ENCODE measurements at regions not wholly inside any gene's neighbourhood (a gene's known extent, or its start where the extent isn't known, plus 50 kb on each side); places are given as distances from the start of the nearest gene placed in this dataset.

DNA sequence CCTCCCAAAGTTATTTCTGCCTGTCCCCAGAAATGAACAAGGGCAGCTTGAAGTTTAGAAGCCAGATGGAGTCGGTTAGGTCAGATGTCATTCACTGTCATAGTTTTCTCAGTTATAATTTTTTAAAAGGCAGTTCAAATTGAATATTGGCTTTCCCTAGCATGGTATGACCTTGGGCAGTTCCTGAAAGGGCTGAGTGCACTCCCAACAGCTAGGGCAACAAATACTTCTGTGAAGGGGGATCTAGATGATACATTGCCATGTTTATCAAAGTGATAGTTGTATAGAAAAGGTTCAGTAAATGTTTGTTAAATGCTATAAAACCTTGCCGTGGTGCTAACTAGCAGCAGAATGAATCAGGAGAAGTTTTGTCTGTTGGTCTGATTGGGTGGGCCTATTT is 938.1 kb upstream of the GRIA3 start:
- in situ Hi-C loops (cut with MboI): no loop called here
- no peak for FAIRE-seq

DNA sequence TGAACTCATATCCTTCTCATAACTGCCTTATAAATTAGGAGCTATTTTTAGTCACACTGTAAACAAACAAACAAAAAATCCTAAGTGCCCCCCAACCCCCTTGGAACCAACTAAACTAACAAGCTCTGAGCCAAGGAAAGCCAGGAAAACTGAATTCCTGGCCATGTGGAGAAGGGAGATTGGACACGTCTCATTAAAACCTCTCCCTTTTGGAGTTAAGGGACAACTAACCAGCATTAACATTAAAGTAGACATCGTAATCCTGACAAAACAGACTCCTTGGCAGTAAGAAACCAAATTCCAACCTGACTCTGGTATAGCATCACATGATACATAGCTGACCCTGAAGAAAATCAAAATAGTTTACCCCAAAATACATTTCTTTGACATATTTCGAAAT is 937.1 kb upstream of the GRIA3 start:
- H3K4me2 ChIP-seq (ENCODE audit: control insufficient read depth, insufficient read depth): no peak overlapping the region
- WGBS (ENCODE audit: insufficient coverage, insufficient replicate concordance, low lambda C conversion rate, missing lambda C conversion rate): 0% methylated on average over 3 of the region's 3 CpGs
- CTCF ChIA-PET: interaction anchor here (1.3 kb wide), 1 partner anchor 12 kb away, joined by 3 read pairs; no protein-coding TSS in a partner anchor
- in situ Hi-C loops (cut with MboI): no loop called here
- no peaks in the 10 kb centered on the region for H3K4me1 ChIP-seq (ENCODE audit: control insufficient read depth, insufficient read depth, low read length)
- H3K9ac ChIP-seq (ENCODE audit: control insufficient read depth, insufficient read depth, low read length): no peak overlapping the region
- no peaks in the 10 kb centered on the region for H3K36me3 ChIP-seq (ENCODE audit: control insufficient read depth in 2 of 2, insufficient read depth in 2 of 2, low read length in 1 of 2)
- no peak overlapping the region for H3K4me3 ChIP-seq
- no TSS peak for BruUV-seq (replicated peaks)
- no peaks in the 10 kb centered on the region for H3K27me3 ChIP-seq (replicated peaks in 1 of 2; ENCODE audit: control insufficient read depth in 2 of 2, insufficient read depth in 2 of 2, low read length in 1 of 2)
- H3K9me3 ChIP-seq (replicated peaks; ENCODE audit: control insufficient read depth, insufficient read depth, low read length): no peaks in the 10 kb centered on the region
- SMC1A ChIA-PET (ENCODE audit: uncharacterized antibody, unreplicated experiment): no interaction called here
- no peak overlapping the region for H3K27ac ChIP-seq (ENCODE audit: control insufficient read depth, insufficient read depth)
- DNase-seq (ENCODE audit: low read depth, low spot score): no peak
- FAIRE-seq: no peak
- RAD21 ChIA-PET (ENCODE audit: unreplicated experiment): no interaction called here
- POLR2A ChIA-PET: no interaction called here
- H4K20me1 ChIP-seq (ENCODE audit: control insufficient read depth, insufficient read depth): no peaks in the 10 kb centered on the region
- no peaks in the 10 kb centered on the region for H3K79me2 ChIP-seq (ENCODE audit: control insufficient read depth, insufficient read depth, low read length)
- no peak overlapping the region for H2AFZ ChIP-seq (ENCODE audit: control insufficient read depth, low read depth, low read length)
- intact Hi-C loops (cut with micrococcal nuclease; ENCODE audit: unreplicated experiment): no loop called here
- ATAC-seq: no peak
- TF ChIP-seq CBX5 (IDR thresholded peaks at IDR 0.05; ENCODE audit: low read depth) (no peak), NFXL1 (IDR thresholded peaks at IDR 0.05; ENCODE audit: borderline replicate concordance) (no peak), MXI1 (IDR thresholded peaks at IDR 0.05; ENCODE audit: low read depth, low read length) (no peak)

More for the DNA sequence above, 938.1 kb upstream of the GRIA3 start:
- no peaks in the 10 kb centered on the region for H3K9me3 ChIP-seq (replicated peaks; ENCODE audit: control insufficient read depth, insufficient read depth, low read length)
- H3K4me1 ChIP-seq (ENCODE audit: control insufficient read depth, insufficient read depth, low read length): no peaks in the 10 kb centered on the region
- RAD21 ChIA-PET (ENCODE audit: unreplicated experiment): no interaction called here
- no peak overlapping the region for H3K4me2 ChIP-seq (ENCODE audit: control insufficient read depth, insufficient read depth)
- TF ChIP-seq CREM (IDR thresholded peaks at IDR 0.05; ENCODE audit: low read depth) (no peak), TCF3 (IDR thresholded peaks at IDR 0.05; ENCODE audit: borderline replicate concordance, insufficient read depth, low read depth, low read length) (no peak)
- TF ChIP-seq, protein P1, sequence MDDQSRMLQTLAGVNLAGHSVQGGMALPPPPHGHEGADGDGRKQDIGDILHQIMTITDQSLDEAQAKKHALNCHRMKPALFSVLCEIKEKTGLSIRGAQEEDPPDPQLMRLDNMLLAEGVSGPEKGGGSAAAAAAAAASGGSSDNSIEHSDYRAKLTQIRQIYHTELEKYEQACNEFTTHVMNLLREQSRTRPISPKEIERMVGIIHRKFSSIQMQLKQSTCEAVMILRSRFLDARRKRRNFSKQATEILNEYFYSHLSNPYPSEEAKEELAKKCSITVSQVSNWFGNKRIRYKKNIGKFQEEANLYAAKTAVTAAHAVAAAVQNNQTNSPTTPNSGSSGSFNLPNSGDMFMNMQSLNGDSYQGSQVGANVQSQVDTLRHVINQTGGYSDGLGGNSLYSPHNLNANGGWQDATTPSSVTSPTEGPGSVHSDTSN (IDR thresholded peaks at IDR 0.05; ENCODE audit: insufficient replicate concordance, low read depth, low read length): no peak
- H3K27me3 ChIP-seq (replicated peaks in 1 of 2; ENCODE audit: control insufficient read depth in 2 of 2, insufficient read depth in 2 of 2, low read length in 1 of 2): no peaks in the 10 kb centered on the region
- BruUV-seq (replicated peaks): no TSS peak
- no peak overlapping the region for H3K9ac ChIP-seq (ENCODE audit: control insufficient read depth, insufficient read depth, low read length)
- DNase-seq (ENCODE audit: low read depth, low spot score) (no peak), ATAC-seq (no peak)
- POLR2A ChIA-PET: no interaction called here
- WGBS (ENCODE audit: insufficient coverage, insufficient replicate concordance, low lambda C conversion rate, missing lambda C conversion rate): 26% methylated on average over 2 of the region's 2 CpGs
- intact Hi-C loops (cut with micrococcal nuclease; ENCODE audit: unreplicated experiment): no loop called here
- H4K20me1 ChIP-seq (ENCODE audit: control insufficient read depth, insufficient read depth): no peaks in the 10 kb centered on the region
- SMC1A ChIA-PET (ENCODE audit: uncharacterized antibody, unreplicated experiment): interaction anchor here (0.8 kb wide), 1 partner anchor 126 kb away, joined by 3 read pairs; no protein-coding TSS in a partner anchor
- no peaks in the 10 kb centered on the region for H3K36me3 ChIP-seq (ENCODE audit: control insufficient read depth in 2 of 2, insufficient read depth in 2 of 2, low read length in 1 of 2)
- H3K27ac ChIP-seq (ENCODE audit: control insufficient read depth, insufficient read depth): no peak overlapping the region
- CTCF ChIA-PET: no interaction called here
- no peak overlapping the region for H2AFZ ChIP-seq (ENCODE audit: control insufficient read depth, low read depth, low read length)
- no peak overlapping the region for H3K4me3 ChIP-seq
- no peaks in the 10 kb centered on the region for H3K79me2 ChIP-seq (ENCODE audit: control insufficient read depth, insufficient read depth, low read length)

Data from GM12878 (cell line).